HG03103 (cell line): ENCODE measurements at regions not wholly inside any gene's neighbourhood (a gene's known extent, or its start where the extent isn't known, plus 50 kb on each side); places are given as distances from the start of the nearest gene placed in this dataset.
A peak's percentile ranks its signal among the peaks of the same experiment; 100 is the strongest.

Experiments
- ATAC-seq: cut with Tn5 transposase; IDR thresholded peaks from one replicate; pipeline ENCODE4 v1.9.1; 2021; ENCODE audit warnings: low read depth; ENCODE audit not compliant: unreplicated experiment

DNA sequence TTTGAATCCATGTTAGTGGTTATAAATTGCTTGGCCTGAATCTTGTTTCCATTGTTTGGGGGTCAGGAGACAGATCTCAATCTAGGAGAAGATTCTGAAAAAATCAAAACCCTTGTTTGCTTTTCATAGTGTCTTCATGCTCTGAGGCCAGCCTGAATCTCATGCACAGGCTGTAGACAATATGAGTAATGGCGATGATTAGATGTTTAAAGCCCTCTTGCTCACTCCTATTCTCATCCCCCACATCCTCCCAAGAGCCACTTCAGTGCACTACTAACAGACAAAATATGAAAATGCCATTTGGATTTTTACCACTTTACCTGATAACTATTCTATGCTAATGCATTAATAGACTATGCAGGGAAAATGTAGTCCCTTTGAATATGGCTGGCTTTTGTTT, 129.4 kb downstream of the NUDT12 start:
- ATAC-seq: no peak

DNA sequence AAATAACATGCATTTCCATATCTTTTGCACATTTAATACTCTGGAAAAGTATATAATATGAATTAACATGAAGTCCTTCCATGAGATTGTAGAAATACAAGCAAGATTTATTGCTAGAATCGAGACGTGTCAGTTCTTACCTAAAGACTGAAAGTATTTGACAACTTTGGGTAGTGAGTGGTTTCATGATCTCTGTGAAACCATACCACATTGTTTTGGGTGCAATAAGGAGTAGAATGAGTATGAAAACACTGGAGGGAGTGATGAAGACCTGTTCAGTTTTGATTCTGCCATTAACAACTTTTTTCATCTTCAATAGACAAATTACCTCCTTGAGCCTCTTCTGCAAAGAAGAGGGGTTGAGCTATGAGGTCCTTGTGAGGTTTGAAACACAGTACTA, 133.7 kb downstream of the NUDT12 start:
- no peak for ATAC-seq

DNA sequence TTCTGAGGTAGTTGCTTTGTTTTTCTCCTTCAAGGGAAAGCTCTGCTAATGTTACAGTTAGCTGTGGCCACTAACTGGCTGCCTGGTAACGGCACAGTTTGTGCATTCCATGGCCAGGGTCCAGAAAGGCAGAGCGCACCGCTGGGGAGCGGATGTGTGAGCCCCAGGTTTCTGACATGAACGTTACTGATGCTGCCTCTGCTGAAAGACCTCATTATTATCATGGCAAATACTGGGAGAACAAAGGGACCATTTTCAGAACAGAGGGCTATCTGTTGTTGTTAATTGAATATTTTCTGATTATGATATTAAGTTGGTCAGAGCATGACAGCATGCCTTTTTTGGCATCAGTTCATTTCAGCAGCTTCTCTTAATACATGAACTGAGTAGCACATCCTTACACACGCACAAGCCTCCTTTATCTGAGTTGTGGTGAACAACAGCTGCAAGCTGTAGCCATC, 134.1 kb downstream of the NUDT12 start:
- no peak for ATAC-seq

GRCh38 chr5:103427326-103427725, 135.3 kb downstream of the NUDT12 start:
- no peak for ATAC-seq

GRCh38 chr5:103425686-103426454, 136.7 kb downstream of the NUDT12 start:
- ATAC-seq: no peak

DNA sequence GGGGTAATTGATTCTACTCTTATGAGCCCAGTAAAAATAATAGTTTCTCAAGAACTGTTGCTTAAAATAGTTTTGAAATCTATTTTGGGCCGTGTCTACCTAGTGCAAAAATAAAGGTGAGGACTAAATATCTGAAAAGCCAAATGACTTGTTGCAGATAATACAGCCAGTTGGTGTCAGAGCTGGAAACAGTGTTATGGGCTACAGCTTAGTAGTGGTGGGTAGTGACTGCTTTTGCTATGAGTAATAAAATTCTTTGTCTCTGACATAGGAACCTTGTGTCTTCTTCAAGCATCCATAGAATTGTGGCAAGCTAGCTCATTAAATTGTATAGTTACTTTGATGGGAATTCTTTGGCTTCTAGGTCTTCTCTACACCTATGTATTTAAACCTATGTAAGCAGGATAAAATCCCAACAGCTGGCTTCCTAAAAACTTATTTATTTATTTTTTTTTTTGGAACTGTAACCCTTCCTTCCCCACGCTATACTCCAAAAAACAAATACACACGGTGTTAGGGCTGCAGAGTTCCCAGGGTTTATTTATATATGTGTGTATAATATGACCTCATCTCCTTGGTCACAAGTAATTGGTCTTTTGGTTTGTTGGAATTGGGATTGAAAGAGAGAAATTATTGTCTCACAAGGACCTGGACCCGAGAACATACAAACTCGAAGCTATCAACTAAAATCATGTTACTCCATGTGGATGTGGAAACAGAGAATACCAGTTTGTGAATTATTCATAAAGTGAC, 138.0 kb downstream of the NUDT12 start:
- no peak for ATAC-seq

DNA sequence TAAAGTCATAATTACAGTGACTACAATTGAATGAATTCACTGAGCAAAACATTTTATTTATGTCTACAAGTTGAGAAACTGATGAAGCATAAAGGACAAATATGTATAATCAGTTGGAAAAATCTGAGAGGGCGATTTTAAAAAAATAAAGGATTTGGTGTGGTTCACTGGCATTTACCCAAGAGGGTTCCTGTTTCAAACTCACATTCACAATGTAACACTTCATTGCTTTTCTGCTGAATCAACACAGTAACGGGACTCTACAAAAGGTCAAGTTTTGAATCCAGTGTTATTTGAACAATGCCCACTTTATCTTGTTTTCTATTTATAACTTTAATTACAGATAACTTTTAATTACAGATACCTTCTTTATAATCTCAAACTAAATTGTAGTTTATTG, 138.6 kb downstream of the NUDT12 start:
- ATAC-seq: no peak

DNA sequence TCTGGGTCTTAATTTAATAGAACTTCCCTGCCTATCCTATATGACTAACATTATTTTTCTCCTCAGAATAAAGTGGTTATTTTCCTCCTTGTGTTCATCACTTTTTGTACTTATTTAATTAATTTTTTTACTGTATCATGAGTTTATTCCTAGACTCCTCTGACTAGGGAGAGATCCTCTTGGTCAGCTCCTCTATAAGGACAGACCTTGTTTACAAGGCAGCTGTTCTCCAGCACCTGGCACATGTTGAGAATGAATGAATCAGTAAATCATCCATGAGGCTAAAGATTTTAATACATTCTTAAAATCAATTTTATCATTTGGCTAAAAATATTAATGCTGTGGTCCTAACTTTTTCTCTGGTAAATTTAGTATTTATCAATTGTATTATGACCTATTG, 139.8 kb downstream of the NUDT12 start:
- ATAC-seq: no peak

DNA sequence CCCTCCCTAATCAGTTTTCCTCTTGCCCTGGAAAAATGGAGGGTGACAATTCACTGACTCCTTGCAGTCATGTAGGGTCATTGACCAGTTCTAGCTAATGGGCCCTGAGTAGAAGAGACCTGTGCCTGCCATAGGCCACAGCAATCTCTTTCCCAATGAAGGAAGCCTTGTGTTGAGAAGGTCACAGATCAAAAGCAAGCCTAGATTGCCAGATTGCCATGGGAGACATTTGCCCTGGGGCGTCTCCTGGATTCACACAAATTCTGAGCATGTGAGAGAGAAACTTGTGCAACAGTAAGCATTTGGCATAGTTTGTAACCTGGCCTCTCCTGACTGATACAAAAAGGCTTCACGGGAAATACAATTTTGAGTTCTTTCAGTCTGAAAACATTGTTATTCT, 148.0 kb downstream of the NUDT12 start:
- no peak for ATAC-seq

- ATAC-seq: no peak
Observed at GRCh38 chr5:103411711-103412110, 150.9 kb downstream of the NUDT12 start.

DNA sequence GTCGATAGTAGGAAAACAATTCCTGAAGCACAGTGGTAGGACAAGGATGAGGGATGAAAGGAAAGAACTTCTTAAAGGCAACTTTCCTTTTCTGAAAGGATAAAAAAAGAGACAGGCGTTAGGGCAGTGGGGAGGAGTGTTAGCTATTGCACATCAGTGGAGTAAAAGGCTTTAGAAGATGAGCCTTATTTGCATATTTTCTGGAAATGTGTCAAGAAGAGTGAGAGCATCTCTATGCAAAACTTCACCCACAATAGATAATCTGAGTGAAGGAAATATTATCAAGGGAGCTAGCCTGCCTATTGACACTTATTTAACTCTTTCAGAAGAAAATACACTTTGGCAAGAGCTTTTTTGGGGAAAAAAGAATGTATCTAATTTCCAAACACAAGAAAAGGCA, 151.6 kb downstream of the MACIR start:
- ATAC-seq: peak; percentile 86

DNA sequence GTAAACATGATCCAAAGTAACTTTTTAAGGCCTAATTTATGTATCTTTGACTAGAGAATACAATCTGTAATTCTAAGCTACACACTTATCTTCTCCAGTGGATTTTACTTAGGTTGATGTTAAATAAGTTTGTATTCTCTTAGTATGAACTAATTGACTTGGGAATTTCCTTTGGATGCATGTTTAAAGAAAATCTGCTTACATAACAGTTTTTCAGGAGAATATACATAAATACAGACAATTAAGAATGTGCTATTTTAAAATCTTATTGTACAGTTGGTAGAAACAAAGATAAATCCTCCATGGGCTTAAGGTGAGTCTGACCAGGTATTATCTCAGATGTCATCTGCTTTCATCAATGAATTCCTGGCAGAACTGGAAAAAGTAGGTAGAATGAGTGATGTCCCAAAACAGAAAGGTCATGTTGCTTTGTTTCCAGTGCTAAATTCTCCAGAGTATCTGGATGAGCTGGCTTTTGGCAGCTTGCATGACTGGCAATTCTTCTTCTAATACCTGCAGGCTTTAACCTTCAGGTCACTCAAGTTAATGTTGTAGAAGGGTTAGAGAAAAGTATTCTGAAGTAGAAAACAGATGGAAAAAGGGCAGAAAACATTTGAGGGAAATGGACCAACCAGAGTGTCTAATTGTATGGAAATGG, 150.6 kb downstream of the MACIR start:
- ATAC-seq: no peak

DNA sequence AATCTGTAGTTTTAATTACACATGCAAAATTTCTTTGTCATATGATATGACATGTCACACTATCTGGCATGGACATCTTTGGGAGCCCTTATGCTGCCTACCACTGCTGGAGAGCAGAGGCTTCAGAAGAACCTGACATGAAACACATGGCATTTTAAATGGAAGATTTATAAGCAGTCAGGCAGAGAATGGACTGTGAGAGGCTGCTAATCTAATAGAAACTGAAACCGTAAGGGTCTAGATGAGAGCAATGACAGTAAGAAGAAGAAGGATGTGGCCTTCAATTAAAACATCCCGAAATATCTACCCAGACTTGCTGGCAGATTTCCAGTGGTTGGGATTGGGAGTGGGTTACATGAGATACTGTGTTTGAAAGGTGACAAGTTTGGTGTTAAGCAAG, 149.8 kb downstream of the MACIR start:
- no peak for ATAC-seq

- no peak for ATAC-seq
Observed at GRCh38 chr5:103407402-103407801, 148.8 kb downstream of the MACIR start.

- no peak for ATAC-seq
Observed at GRCh38 chr5:103404483-103404882, 145.9 kb downstream of the MACIR start.

DNA sequence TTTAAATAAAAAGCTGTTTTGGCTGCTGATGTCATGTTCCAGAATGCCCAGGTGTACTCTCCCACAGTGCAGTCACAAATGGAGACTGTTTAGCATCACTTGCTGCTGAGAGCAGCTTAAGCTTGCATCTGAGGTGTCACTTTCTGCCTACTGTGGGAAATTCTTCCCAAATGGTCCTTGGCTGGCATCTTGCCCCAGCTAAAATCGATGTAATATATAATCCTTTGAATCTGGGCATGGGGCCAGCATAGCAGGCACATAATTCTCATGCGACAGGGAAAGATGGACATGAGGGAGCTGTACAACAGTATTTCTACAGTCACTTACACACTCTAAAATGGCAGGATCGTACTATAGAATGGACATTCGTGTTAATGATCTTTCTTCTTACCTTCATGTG, 144.3 kb downstream of the MACIR start:
- no peak for ATAC-seq

- no peak for ATAC-seq
Observed at GRCh38 chr5:103397739-103398581, 139.4 kb downstream of the MACIR start.

DNA sequence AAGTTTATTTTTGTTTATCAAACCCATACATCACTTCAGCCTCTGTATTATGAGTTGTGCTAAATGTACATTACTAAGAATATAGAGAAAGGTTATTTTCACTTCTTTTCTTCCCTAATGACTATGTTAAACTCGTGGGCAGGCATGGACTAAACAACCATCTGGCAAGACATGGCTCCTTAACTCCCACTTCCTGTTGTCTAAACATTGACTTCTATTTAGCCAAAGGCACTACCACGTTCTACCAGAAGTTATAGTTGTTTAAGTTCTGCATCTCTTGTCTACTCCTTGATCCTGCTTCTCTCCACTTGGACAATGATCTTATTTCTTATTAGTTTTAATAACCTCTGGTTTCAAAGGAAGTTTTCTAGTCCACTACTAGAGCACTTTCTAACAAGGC, 136.1 kb downstream of the MACIR start:
- no peak for ATAC-seq

DNA sequence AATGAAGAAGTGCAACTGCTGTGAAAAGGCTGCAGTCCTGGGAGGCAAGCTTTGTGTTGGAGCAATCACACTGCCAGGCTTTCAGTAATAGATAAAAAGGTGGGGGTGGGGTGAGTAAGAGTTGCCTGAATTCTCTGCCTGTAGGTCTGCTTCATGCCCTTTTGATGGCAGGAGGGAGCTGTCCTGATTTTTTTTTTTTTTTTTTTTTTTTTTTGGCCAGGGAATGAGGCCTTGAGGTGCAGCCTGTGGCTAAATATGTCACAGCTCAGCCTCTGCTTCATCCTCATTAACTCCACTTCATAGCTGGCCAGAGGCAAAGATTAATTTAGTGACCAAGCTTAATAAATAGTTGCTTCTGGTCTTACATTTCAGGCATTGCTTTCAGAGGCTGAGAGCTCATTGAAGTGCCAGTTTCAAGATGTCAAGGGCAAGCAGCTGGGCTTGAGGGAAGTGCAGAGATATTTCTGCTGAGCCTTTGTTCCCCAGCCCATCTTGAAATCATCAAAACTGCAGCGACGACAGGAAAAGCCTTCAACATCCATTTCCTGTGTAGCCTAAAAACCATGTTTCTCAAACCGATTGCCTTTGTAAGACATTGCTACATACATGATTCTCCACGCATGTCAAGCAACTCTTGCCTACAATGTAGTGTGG, 134.7 kb downstream of the MACIR start:
- ATAC-seq: no peak

DNA sequence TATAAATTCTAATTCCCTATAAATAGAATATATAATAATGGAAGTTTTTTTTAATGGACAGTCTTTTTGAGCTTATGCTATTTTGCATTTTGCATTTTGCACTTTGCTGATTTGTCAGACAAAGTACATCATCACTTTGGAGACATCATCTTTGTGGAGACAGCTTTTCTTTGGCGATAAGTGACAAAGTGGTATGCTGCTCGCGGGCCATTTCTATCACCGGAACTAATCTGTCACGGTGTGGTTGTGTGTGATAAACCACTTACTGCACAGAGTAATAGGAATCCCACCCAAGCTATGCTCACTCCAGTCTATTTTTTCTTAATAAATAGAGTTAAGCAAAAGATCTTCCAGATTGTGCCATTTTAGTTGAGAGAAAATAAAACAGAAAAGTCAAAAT, 133.1 kb downstream of the MACIR start:
- no peak for ATAC-seq
